B cell (primary cell): ENCODE measurements at regions not wholly inside any gene's neighbourhood (a gene's known extent, or its start where the extent isn't known, plus 50 kb on each side); places are given as distances from the start of the nearest gene placed in this dataset.
"Not testable (repeated sequence)": the region's sequence is repeated elsewhere in the genome, so short reads cannot be mapped to it uniquely, and the experiment has no call there.

Source experiments
- ATAC-seq: fragments of 200-7000 bp; cut with Tn5 transposase; one replicate; pipeline ENCODE4 v1.10.0; 2021; ENCODE audit warnings: low read depth, mild to moderate bottlenecking, moderate number of reproducible peaks, moderate library complexity
- CTCF ChIA-PET: fragments of 350-600 bp; sonication (Branson Sonifier 250); formaldehyde crosslinking; loops from one replicate; lab custom pipeline; 2021; ENCODE audit warnings: antibody characterized with exemption, inconsistent platforms; lab: Charles Lee
- POLR2A ChIA-PET: fragments of 350-600 bp; sonication (Branson Sonifier 250); formaldehyde crosslinking; loops from one replicate; lab custom pipeline; 2021; ENCODE audit warnings: antibody characterized with exemption; lab: Charles Lee
- DNase-seq: peaks from one replicate; pipeline ENCODE4 v3.0.0; 2013
- H2AFZ ChIP-seq: 2 replicates; pipeline ENCODE4 v1.6.1; 2012; ENCODE audit warnings: mild to moderate bottlenecking, low read depth, low read length; ENCODE audit not compliant: insufficient read depth, poor library complexity, severe bottlenecking
- H3K27ac ChIP-seq, 2 donors: 1 replicate in 1 of 2; 2 replicates in 1 of 2; pipeline ENCODE4 v1.5.1; 2012 to 2013; ENCODE audit warnings: low read length in 2 of 2, mild to moderate bottlenecking in 2 of 2, moderate library complexity in 1 of 2
- H3K27me3 ChIP-seq, 4 experiments: fragments of 200-600 bp in 1 of 4; sonication (generic) in 1 of 4; replicated peaks in 1 of 4; 1 replicate in 2 of 4; 2 replicates in 2 of 4; pipeline versions ENCODE4 v1.6.1 to v1.7.0; 2013 to 2016; ENCODE audit warnings: low read length in 3 of 4, mild to moderate bottlenecking in 2 of 4, mixed read lengths in 1 of 4, moderate library complexity in 1 of 4; ENCODE audit not compliant: insufficient read depth in 4 of 4, control insufficient read depth in 3 of 4; ENCODE audit errors: control extremely low read depth in 1 of 4
- H3K36me3 ChIP-seq, 2 experiments: replicated peaks in 1 of 2; 1 replicate in 1 of 2; 2 replicates in 1 of 2; pipeline versions ENCODE4 v1.6.1 to v1.7.1; 2013; ENCODE audit warnings: low read length in 1 of 2; ENCODE audit not compliant: insufficient read depth in 2 of 2, control insufficient read depth in 1 of 2; ENCODE audit errors: control extremely low read depth in 1 of 2, extremely low read depth in 1 of 2
- H3K4me1 ChIP-seq, 2 donors: fragments of 200-600 bp in 1 of 2; sonication (generic) in 1 of 2; 1 replicate in 1 of 2; 2 replicates in 1 of 2; pipeline versions ENCODE4 v1.5.1 to v1.6.1; 2013 to 2017; ENCODE audit warnings: low read length in 2 of 2; ENCODE audit not compliant: control insufficient read depth in 2 of 2, insufficient read depth in 2 of 2
- H3K4me2 ChIP-seq: replicated peaks from 2 replicates; pipeline ENCODE3; 2012; ENCODE audit warnings: mild to moderate bottlenecking, low read depth, low read length; ENCODE audit not compliant: poor library complexity, severe bottlenecking
- H3K4me3 ChIP-seq, 5 experiments: fragments of 200-600 bp in 1 of 5; sonication (generic) in 1 of 5; 1 replicate in 3 of 5; 2 replicates in 2 of 5; pipeline versions ENCODE4 v1.5.1 to v1.7.0; 2011 to 2016; ENCODE audit warnings: low read length in 4 of 5, mild to moderate bottlenecking in 4 of 5, low read depth in 2 of 5, control low read depth in 1 of 5, moderate library complexity in 1 of 5; ENCODE audit not compliant: insufficient read depth in 1 of 5; ENCODE audit errors: control extremely low read depth in 1 of 5, extremely low read depth in 1 of 5
- H3K79me2 ChIP-seq: fragments of 200-600 bp; sonication (generic); one replicate; pipeline ENCODE4 v1.6.0; 2016; ENCODE audit warnings: low read length; ENCODE audit not compliant: control insufficient read depth, insufficient read depth
- H3K9ac ChIP-seq: fragments of 200-600 bp; sonication (generic); 2 replicates; pipeline ENCODE4 v1.6.1; 2017; ENCODE audit warnings: mild to moderate bottlenecking, low read length, moderate library complexity
- H3K9me3 ChIP-seq, 3 donors: one replicate each; pipeline versions ENCODE4 v1.6.1 to v1.7.1; 2013; ENCODE audit warnings: low read length in 2 of 3; ENCODE audit not compliant: control insufficient read depth in 2 of 3, insufficient read depth in 1 of 3; ENCODE audit errors: control extremely low read depth in 1 of 3
- H4K20me1 ChIP-seq: 2 replicates; pipeline ENCODE4 v1.6.0; 2012; ENCODE audit warnings: mild to moderate bottlenecking, low read length; ENCODE audit not compliant: insufficient read depth, control insufficient read depth, poor library complexity, severe bottlenecking
- H3K27ac Mint-ChIP-seq: one replicate; pipeline ENCODE4 v1.8.0; 2021; ENCODE audit warnings: mixed read lengths
- H3K27me3 Mint-ChIP-seq: one replicate; pipeline ENCODE4 v1.8.0; 2021; ENCODE audit warnings: mixed read lengths
- H3K4me1 Mint-ChIP-seq: one replicate; pipeline ENCODE4 v1.8.0; 2021; ENCODE audit warnings: mixed read lengths
- H3K4me3 Mint-ChIP-seq: one replicate; pipeline ENCODE4 v1.8.0; 2021; ENCODE audit warnings: mixed read lengths
- H3K9me3 Mint-ChIP-seq: one replicate; pipeline ENCODE4 v1.8.0; 2022; ENCODE audit warnings: mixed read lengths; ENCODE audit not compliant: insufficient read depth
- whole genome bisulfite sequencing: methylation state at CpG from one replicate; pipeline ENCODE4 v1.1.5; 2013; ENCODE audit warnings: missing lambda C conversion rate; ENCODE audit not compliant: insufficient coverage; 5-methylcytosine and 5-hydroxymethylcytosine counted together
- intact Hi-C: fragments of 100-400 bp; cut with micrococcal nuclease; formaldehyde crosslinking; loops from one replicate; pipeline ENCODE4 v1.10.0; 2022

- H3K4me2 ChIP-seq, H3K36me3 ChIP-seq, H3K4me1 Mint-ChIP-seq, H3K79me2 ChIP-seq, H3K27ac Mint-ChIP-seq, H3K27ac ChIP-seq, H3K4me3 Mint-ChIP-seq, H3K9me3 ChIP-seq, CTCF ChIA-PET, H2AFZ ChIP-seq, POLR2A ChIA-PET, H3K9ac ChIP-seq, H3K4me3 ChIP-seq, H4K20me1 ChIP-seq, intact Hi-C loops, H3K27me3 Mint-ChIP-seq, DNase-seq, H3K9me3 Mint-ChIP-seq, H3K27me3 ChIP-seq, ATAC-seq, H3K4me1 ChIP-seq: not testable (repeated sequence)
- WGBS, result no CpG with 5 or more reads among the region's 7 CpGs
Measured at GRCh38 chr2:91765018-91765754, 3073.7 kb downstream of the RPIA start.

- POLR2A ChIA-PET, CTCF ChIA-PET, intact Hi-C loops, H3K27me3 Mint-ChIP-seq, H3K9me3 ChIP-seq, H4K20me1 ChIP-seq, H3K9me3 Mint-ChIP-seq, H3K36me3 ChIP-seq, ATAC-seq, H3K9ac ChIP-seq, H3K4me2 ChIP-seq, DNase-seq, H3K4me3 Mint-ChIP-seq, H3K4me1 ChIP-seq, H3K4me3 ChIP-seq, H2AFZ ChIP-seq, H3K4me1 Mint-ChIP-seq, H3K27ac Mint-ChIP-seq, H3K79me2 ChIP-seq, H3K27me3 ChIP-seq, H3K27ac ChIP-seq: not testable (repeated sequence)
- WGBS, result 74% methylated on average over 3 of the region's 9 CpGs
Measured at GRCh38 chr2:91766349-91767048, 3075.0 kb downstream of the RPIA start.

- 82% methylated on average over 2 of the region's 3 CpGs for WGBS
- H4K20me1 ChIP-seq, H3K27ac Mint-ChIP-seq, DNase-seq, H3K36me3 ChIP-seq, H3K9me3 ChIP-seq, H3K4me3 Mint-ChIP-seq, H3K4me1 Mint-ChIP-seq, intact Hi-C loops, H3K9me3 Mint-ChIP-seq, H3K27me3 Mint-ChIP-seq, H3K4me1 ChIP-seq, ATAC-seq, H3K9ac ChIP-seq, H3K79me2 ChIP-seq, H2AFZ ChIP-seq, H3K27me3 ChIP-seq, H3K4me3 ChIP-seq, POLR2A ChIA-PET, H3K4me2 ChIP-seq, CTCF ChIA-PET, H3K27ac ChIP-seq: not testable (repeated sequence)
Measured at GRCh38 chr2:91768301-91768700, 3076.8 kb downstream of the RPIA start.

- H3K27me3 ChIP-seq, POLR2A ChIA-PET, H3K27me3 Mint-ChIP-seq, H3K4me3 ChIP-seq, DNase-seq, H3K4me3 Mint-ChIP-seq, H3K36me3 ChIP-seq, H3K9me3 ChIP-seq, H4K20me1 ChIP-seq, H3K9me3 Mint-ChIP-seq, H3K4me2 ChIP-seq, H3K27ac Mint-ChIP-seq, H3K4me1 Mint-ChIP-seq, ATAC-seq, intact Hi-C loops, H3K79me2 ChIP-seq, H3K9ac ChIP-seq, H2AFZ ChIP-seq, CTCF ChIA-PET, H3K4me1 ChIP-seq, H3K27ac ChIP-seq: not testable (repeated sequence)
- 80% methylated on average over 8 of the region's 9 CpGs for WGBS
Measured at GRCh38 chr2:91768997-91769396, 3077.5 kb downstream of the RPIA start.
